H9 (cell line): ENCODE measurements at regions not wholly inside any gene's neighbourhood (a gene's known extent, or its start where the extent isn't known, plus 50 kb on each side); places are given as distances from the start of the nearest gene placed in this dataset.

Experiments used
- DNase-seq: peaks from one replicate; pipeline ENCODE4 v3.0.0-alpha.2; 2017
- H2AFZ ChIP-seq: one replicate; pipeline ENCODE4 v1.6.1; 2013; ENCODE audit warnings: mild to moderate bottlenecking, low read length, control low read depth, moderate library complexity
- H2AK5ac ChIP-seq: 2 replicates; pipeline ENCODE4 v1.6.1; 2013; ENCODE audit warnings: low read length, control low read depth, mixed read lengths; ENCODE audit not compliant: insufficient read length
- H2BK120ac ChIP-seq: one replicate; pipeline ENCODE4 v1.6.1; 2013; ENCODE audit warnings: low read depth, mild to moderate bottlenecking, low read length, control low read depth, inconsistent platforms; ENCODE audit not compliant: poor library complexity, severe bottlenecking
- H2BK12ac ChIP-seq: 2 replicates; pipeline ENCODE4 v1.6.1; 2013; ENCODE audit warnings: low read length, control low read depth, mixed read lengths, low read depth; ENCODE audit not compliant: insufficient read length
- H2BK15ac ChIP-seq: 2 replicates; pipeline ENCODE4 v1.6.1; 2013; ENCODE audit warnings: low read depth, low read length, control low read depth
- H2BK20ac ChIP-seq: one replicate; pipeline ENCODE4 v1.6.1; 2013; ENCODE audit warnings: low read depth, mild to moderate bottlenecking, low read length, control low read depth, inconsistent platforms; ENCODE audit not compliant: poor library complexity, severe bottlenecking
- H2BK5ac ChIP-seq: 2 replicates; pipeline ENCODE4 v1.6.1; 2013; ENCODE audit warnings: low read length, control low read depth, mixed read lengths; ENCODE audit not compliant: insufficient read length
- H3K14ac ChIP-seq: 2 replicates; pipeline ENCODE4 v1.6.1; 2013; ENCODE audit warnings: low read length, control low read depth; ENCODE audit not compliant: insufficient read depth
- H3K18ac ChIP-seq: 2 replicates; pipeline ENCODE4 v1.6.1; 2013; ENCODE audit warnings: low read depth, mild to moderate bottlenecking, mixed read lengths, low read length, control low read depth; ENCODE audit not compliant: insufficient read length
- H3K23ac ChIP-seq: 2 replicates; pipeline ENCODE4 v1.6.1; 2013; ENCODE audit warnings: low read length, control low read depth, mixed read lengths, low read depth; ENCODE audit not compliant: insufficient read length
- H3K23me2 ChIP-seq: 2 replicates; pipeline ENCODE4 v1.6.1; 2013; ENCODE audit warnings: low read depth, mild to moderate bottlenecking, mixed read lengths, low read length, control low read depth; ENCODE audit not compliant: insufficient read length, poor library complexity, severe bottlenecking
- H3K27ac ChIP-seq: 2 replicates; pipeline ENCODE4 v1.5.1; 2013; ENCODE audit warnings: low read length, control low read depth, mixed read lengths, low read depth; ENCODE audit not compliant: insufficient read length
- H3K27me3 ChIP-seq: 2 replicates; pipeline ENCODE4 v1.6.1; 2013; ENCODE audit warnings: low read length, control low read depth, inconsistent platforms; ENCODE audit not compliant: insufficient read depth
- H3K4ac ChIP-seq: 2 replicates; pipeline ENCODE4 v1.6.1; 2013; ENCODE audit warnings: low read depth, mild to moderate bottlenecking, control low read depth, inconsistent platforms, low read length, moderate library complexity
- H3K4me1 ChIP-seq: 2 replicates; pipeline ENCODE4 v1.6.1; 2013; ENCODE audit warnings: low read length, control low read depth, inconsistent platforms; ENCODE audit not compliant: insufficient read depth
- H3K4me2 ChIP-seq: 2 replicates; pipeline ENCODE4 v1.6.1; 2013; ENCODE audit warnings: low read length, control low read depth, mixed read lengths; ENCODE audit not compliant: insufficient read length, insufficient read depth
- H3K56ac ChIP-seq: 2 replicates; pipeline ENCODE4 v1.6.1; 2013; ENCODE audit warnings: low read depth, mild to moderate bottlenecking, mixed read lengths, low read length, control low read depth; ENCODE audit not compliant: insufficient read length
- H3K79me1 ChIP-seq: 2 replicates; pipeline ENCODE4 v1.6.1; 2013; ENCODE audit warnings: low read depth, mild to moderate bottlenecking, moderate library complexity, low read length, control low read depth, inconsistent platforms; ENCODE audit not compliant: insufficient read depth, poor library complexity, severe bottlenecking
- H3K79me2 ChIP-seq: 2 replicates; pipeline ENCODE4 v1.6.1; 2013; ENCODE audit warnings: low read length, control low read depth, inconsistent platforms; ENCODE audit not compliant: insufficient read depth
- H3K9ac ChIP-seq: 2 replicates; pipeline ENCODE4 v1.6.1; 2013; ENCODE audit warnings: low read length, control low read depth, mixed read lengths; ENCODE audit not compliant: insufficient read length; ENCODE audit errors: extremely low read depth
- H3K9me3 ChIP-seq: one replicate; pipeline ENCODE4 v1.6.1; 2013; ENCODE audit warnings: low read depth, low read length, inconsistent platforms; ENCODE audit not compliant: control insufficient read depth
- H3T11ph ChIP-seq: one replicate; pipeline ENCODE4 v1.6.1; 2013; ENCODE audit warnings: mild to moderate bottlenecking, low read length, control low read depth, inconsistent platforms
- H4K20me1 ChIP-seq: one replicate; pipeline ENCODE4 v1.6.1; 2013; ENCODE audit not compliant: control insufficient read depth, insufficient read length, insufficient read depth
- H4K5ac ChIP-seq: 2 replicates; pipeline ENCODE4 v1.6.1; 2013; ENCODE audit warnings: low read depth, mild to moderate bottlenecking, mixed read lengths, low read length, control low read depth; ENCODE audit not compliant: insufficient read length
- H4K8ac ChIP-seq: replicated peaks from 2 replicates; pipeline ENCODE4 v1.6.1; 2013; ENCODE audit warnings: low read length, control low read depth, mixed read lengths, low read depth; ENCODE audit not compliant: insufficient read length
- H4K91ac ChIP-seq: 2 replicates; pipeline ENCODE4 v1.6.1; 2013; ENCODE audit warnings: low read depth, mild to moderate bottlenecking, moderate library complexity, mixed read lengths, low read length, control low read depth; ENCODE audit not compliant: insufficient read length
- H3K27ac Mint-ChIP-seq, 3 experiments: 2 replicates in 2 of 3; 3 replicates in 1 of 3; pipeline ENCODE4 v1.8.0; 2020 to 2021; ENCODE audit warnings: mixed read lengths in 3 of 3, mild to moderate bottlenecking in 1 of 3, moderate library complexity in 1 of 3
- H3K27me3 Mint-ChIP-seq: 2 replicates; pipeline ENCODE4 v1.8.0; 2021; ENCODE audit warnings: low read depth, mild to moderate bottlenecking, moderate library complexity, mixed read lengths
- H3K36me3 Mint-ChIP-seq, 3 experiments: 2 replicates in 2 of 3; 3 replicates in 1 of 3; pipeline ENCODE4 v1.8.0; 2020 to 2021; ENCODE audit warnings: low read depth in 3 of 3, mixed read lengths in 3 of 3; ENCODE audit not compliant: insufficient read depth in 1 of 3
- H3K4me1 Mint-ChIP-seq, 2 experiments: 2 replicates each; pipeline ENCODE4 v1.8.0; 2020; ENCODE audit warnings: mixed read lengths in 2 of 2
- H3K4me3 Mint-ChIP-seq, 2 experiments: 2 replicates in 1 of 2; 3 replicates in 1 of 2; pipeline ENCODE4 v1.8.0; 2020 to 2021; ENCODE audit warnings: mild to moderate bottlenecking in 2 of 2, mixed read lengths in 2 of 2, moderate library complexity in 1 of 2
- H3K9me3 Mint-ChIP-seq, 2 experiments: 2 replicates in 1 of 2; 3 replicates in 1 of 2; pipeline ENCODE4 v1.8.0; 2020; ENCODE audit warnings: mild to moderate bottlenecking in 2 of 2, mixed read lengths in 2 of 2, moderate library complexity in 1 of 2
- WGBS: extraction: QIAGEN DNeasy Blood & Tissue Kit; methylation state at CpG from one replicate; pipeline ENCODE4 v1.1.7; 2013; ENCODE audit warnings: missing lambda C conversion rate, low lambda C conversion rate, mixed read lengths; ENCODE audit not compliant: insufficient read length; ENCODE audit errors: extremely low coverage; 5-methylcytosine and 5-hydroxymethylcytosine counted together
- TF ChIP-seq, protein P1 (sequence below): fragments of 200-600 bp; sonication (generic); conservative IDR thresholded peaks from 3 replicates; pipeline ENCODE4 v1.8.0; 2021; ENCODE audit warnings: antibody characterized with exemption, mild to moderate bottlenecking

DNA sequence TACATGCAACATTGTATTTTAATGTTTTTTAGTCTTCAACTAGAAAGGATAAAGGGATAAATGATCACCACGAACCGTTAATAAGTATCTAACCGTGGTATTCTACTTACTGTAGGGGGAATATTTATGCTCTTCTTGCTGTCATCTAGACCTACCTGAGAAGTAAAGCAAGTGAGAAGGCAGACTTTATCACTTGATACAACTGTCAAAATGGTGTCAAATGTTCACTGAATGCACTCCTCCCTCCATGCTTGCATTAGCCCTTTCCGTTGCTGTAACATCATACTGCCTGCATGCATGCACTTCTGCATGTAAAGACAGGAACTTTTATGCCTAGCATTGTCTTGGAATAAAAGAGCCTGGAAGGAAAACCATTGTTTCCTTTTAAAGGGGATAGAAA, 298.6 kb upstream of the PMFBP1 start:
- Mint-ChIP-seq H3K9me3 (no peaks in the 10 kb centered on the region), H3K4me1 (peaks cover 3% of the 10 kb centered on the region in 2 experiments), H3K27me3 (no peaks in the 10 kb centered on the region), H3K36me3 (no peaks in the 10 kb centered on the region), H3K4me3 (no peak overlapping the region), H3K27ac (no peak overlapping the region)
- Histone ChIP-seq H3K79me1 (no peaks in the 10 kb centered on the region), H2BK20ac (no peak overlapping the region), H3K9ac (no peak overlapping the region), H3K23ac (no peak overlapping the region), H3K9me3 (no peaks in the 10 kb centered on the region), H2BK120ac (no peak overlapping the region), H3K18ac (no peak overlapping the region), H4K5ac (no peak overlapping the region), H3K79me2 (no peaks in the 10 kb centered on the region), H3T11ph (no peak overlapping the region), H4K8ac (no peak overlapping the region), H4K91ac (no peak overlapping the region), H3K4me2 (no peak overlapping the region), H2AFZ (no peak overlapping the region), H3K4me1 (no peaks in the 10 kb centered on the region), H3K23me2 (no peaks in the 10 kb centered on the region), H3K14ac (no peak overlapping the region), H3K56ac (no peak overlapping the region), H2BK12ac (no peak overlapping the region), H2BK15ac (no peak overlapping the region), H2AK5ac (no peak overlapping the region), H4K20me1 (no peaks in the 10 kb centered on the region), H3K4ac (no peak overlapping the region), H2BK5ac (no peak overlapping the region), H3K27ac (no peak overlapping the region), H3K27me3 (no peaks in the 10 kb centered on the region)
- DNase-seq, result no peak
- no CpG with 5 or more reads among the region's 4 CpGs for WGBS
- TF ChIP-seq, protein P1, sequence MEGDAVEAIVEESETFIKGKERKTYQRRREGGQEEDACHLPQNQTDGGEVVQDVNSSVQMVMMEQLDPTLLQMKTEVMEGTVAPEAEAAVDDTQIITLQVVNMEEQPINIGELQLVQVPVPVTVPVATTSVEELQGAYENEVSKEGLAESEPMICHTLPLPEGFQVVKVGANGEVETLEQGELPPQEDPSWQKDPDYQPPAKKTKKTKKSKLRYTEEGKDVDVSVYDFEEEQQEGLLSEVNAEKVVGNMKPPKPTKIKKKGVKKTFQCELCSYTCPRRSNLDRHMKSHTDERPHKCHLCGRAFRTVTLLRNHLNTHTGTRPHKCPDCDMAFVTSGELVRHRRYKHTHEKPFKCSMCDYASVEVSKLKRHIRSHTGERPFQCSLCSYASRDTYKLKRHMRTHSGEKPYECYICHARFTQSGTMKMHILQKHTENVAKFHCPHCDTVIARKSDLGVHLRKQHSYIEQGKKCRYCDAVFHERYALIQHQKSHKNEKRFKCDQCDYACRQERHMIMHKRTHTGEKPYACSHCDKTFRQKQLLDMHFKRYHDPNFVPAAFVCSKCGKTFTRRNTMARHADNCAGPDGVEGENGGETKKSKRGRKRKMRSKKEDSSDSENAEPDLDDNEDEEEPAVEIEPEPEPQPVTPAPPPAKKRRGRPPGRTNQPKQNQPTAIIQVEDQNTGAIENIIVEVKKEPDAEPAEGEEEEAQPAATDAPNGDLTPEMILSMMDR, result no peak
